ENCODE measurements at regions not wholly inside any gene's neighbourhood (a gene's known extent, or its start where the extent isn't known, plus 50 kb on each side); places are given as distances from the start of the nearest gene placed in this dataset.
"Not testable (repeated sequence)": the region's sequence is repeated elsewhere in the genome, so short reads cannot be mapped to it uniquely, and the experiment has no call there.

DNA sequence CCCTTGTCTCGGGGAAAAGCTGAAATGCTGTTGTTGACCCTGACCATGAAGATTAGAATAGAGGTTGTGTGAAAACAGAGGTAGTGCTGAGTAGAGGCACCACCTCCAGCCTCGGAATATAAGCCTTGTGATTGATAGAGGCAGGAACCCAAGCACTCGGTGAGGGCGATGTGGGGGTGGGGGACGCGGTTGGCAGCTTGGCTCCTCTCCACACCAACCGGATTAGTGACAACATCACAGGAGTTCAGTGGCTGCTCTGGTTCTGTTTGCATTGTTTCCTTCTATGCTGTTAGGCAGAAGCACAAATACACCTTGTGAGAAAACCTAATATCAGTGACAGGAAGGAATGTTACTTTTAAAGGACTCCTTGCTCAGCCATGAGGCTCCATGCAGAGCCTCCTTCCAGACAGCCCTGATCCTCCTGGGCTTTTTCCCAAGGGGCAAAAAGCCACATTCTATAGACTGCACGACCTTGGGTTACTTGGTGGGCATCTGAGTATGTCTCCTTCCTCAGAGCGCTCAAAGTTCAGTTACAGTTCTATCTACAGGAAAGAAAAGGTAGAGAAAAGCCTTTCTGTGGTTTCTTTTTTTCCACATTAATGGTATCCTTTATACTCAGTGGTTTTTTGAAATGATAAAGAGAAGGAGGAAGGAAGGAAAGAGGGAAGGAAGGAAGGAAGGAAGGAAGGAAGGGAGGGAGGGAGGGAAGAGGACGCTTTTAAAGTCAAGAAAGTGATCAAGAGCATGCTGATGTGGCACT is 150.4 kb upstream of the NOCT start:
- no peaks in the 10 kb centered on the region for H4K20me1 ChIP-seq (ENCODE audit: insufficient read depth)
- in situ Hi-C loops (cut with MboI): loop anchor here (25.0 kb wide), 1 partner anchor 1053 kb away; no protein-coding TSS in a partner anchor
- no peaks in the 10 kb centered on the region for H3F3A ChIP-seq (ENCODE audit: insufficient read depth)
- no peaks in the 10 kb centered on the region for H3K79me2 ChIP-seq (ENCODE audit: insufficient read depth)
- H3K27me3 ChIP-seq (replicated peaks; ENCODE audit: insufficient read depth): peaks cover 15% of the 10 kb centered on the region; the same call in 1 of the 2 replicates
- no peaks in the 10 kb centered on the region for H3K9me2 ChIP-seq (ENCODE audit: insufficient read depth)
- no peak overlapping the region for H2AFZ ChIP-seq
- no peak for DNase-seq
- H3K4me3 ChIP-seq: no peak overlapping the region
- 70 to 74% methylated on average over 9 to 10 of the region's 10 CpGs for WGBS, 2 experiments (ENCODE audit: low coverage in 1 of 2, low lambda C conversion rate in 2 of 2, missing lambda C conversion rate in 2 of 2)
- H3K9me3 ChIP-seq (ENCODE audit: low read depth): no peaks in the 10 kb centered on the region
- H3K4me1 ChIP-seq (ENCODE audit: insufficient read depth): peaks cover 13% of the 10 kb centered on the region
- H3K27ac ChIP-seq: no peak overlapping the region
- H3K9ac ChIP-seq: no peak overlapping the region
- TF ChIP-seq EZH2phosphoT487 (IDR thresholded peaks at IDR 0.05; ENCODE audit: insufficient read depth, low read depth) (no peak), EZH2 (IDR thresholded peaks at IDR 0.05; ENCODE audit: insufficient read depth, poor library complexity, severe bottlenecking) (no peak)
- no peak overlapping the region for H3K4me2 ChIP-seq (ENCODE audit: unreplicated experiment)
- H3K36me3 ChIP-seq (ENCODE audit: low read depth): no peaks in the 10 kb centered on the region

GRCh38 chr4:138863160-138863559 is 152.4 kb upstream of the NOCT start:
- peaks cover 13% of the 10 kb centered on the region; the same call in 1 of the 2 replicates for H3K27me3 ChIP-seq (replicated peaks; ENCODE audit: insufficient read depth)
- no peaks in the 10 kb centered on the region for H4K20me1 ChIP-seq (ENCODE audit: insufficient read depth)
- no peaks in the 10 kb centered on the region for H3K79me2 ChIP-seq (ENCODE audit: insufficient read depth)
- 80 to 83% methylated on average over 4 of the region's 4 CpGs for WGBS, 2 experiments (ENCODE audit: low coverage in 1 of 2, low lambda C conversion rate in 2 of 2, missing lambda C conversion rate in 2 of 2)
- in situ Hi-C loops (cut with MboI): loop anchor here (25.0 kb wide), 1 partner anchor 1051 kb away; no protein-coding TSS in a partner anchor
- no peaks in the 10 kb centered on the region for H3K36me3 ChIP-seq (ENCODE audit: low read depth)
- H3F3A ChIP-seq (ENCODE audit: insufficient read depth): no peaks in the 10 kb centered on the region
- no peaks in the 10 kb centered on the region for H3K9me2 ChIP-seq (ENCODE audit: insufficient read depth)
- no peaks in the 10 kb centered on the region for H3K9me3 ChIP-seq (ENCODE audit: low read depth)
- DNase-seq: no peak
- H3K27ac ChIP-seq: no peak overlapping the region
- no peak overlapping the region for H2AFZ ChIP-seq
- H3K4me1 ChIP-seq (ENCODE audit: insufficient read depth): peaks cover 8% of the 10 kb centered on the region
- no peak overlapping the region for H3K4me2 ChIP-seq (ENCODE audit: unreplicated experiment)
- H3K9ac ChIP-seq: no peak overlapping the region
- TF ChIP-seq EZH2 (IDR thresholded peaks at IDR 0.05; ENCODE audit: insufficient read depth, poor library complexity, severe bottlenecking): no peak
- no peak for TF ChIP-seq EZH2phosphoT487 (IDR thresholded peaks at IDR 0.05; ENCODE audit: insufficient read depth, low read depth)
- H3K4me3 ChIP-seq: no peak overlapping the region

GRCh38 chr4:138861135-138861534 is 154.4 kb upstream of the NOCT start:
- TF ChIP-seq EZH2phosphoT487 (IDR thresholded peaks at IDR 0.05; ENCODE audit: insufficient read depth, low read depth) (no peak), EZH2 (IDR thresholded peaks at IDR 0.05; ENCODE audit: insufficient read depth, poor library complexity, severe bottlenecking) (no peak)
- no peak overlapping the region for H3K4me3 ChIP-seq
- H2AFZ ChIP-seq: no peak overlapping the region
- H3K27me3 ChIP-seq (replicated peaks; ENCODE audit: insufficient read depth): peaks cover 3% of the 10 kb centered on the region; the same call in 1 of the 2 replicates
- H3F3A ChIP-seq (ENCODE audit: insufficient read depth): no peaks in the 10 kb centered on the region
- H3K9ac ChIP-seq: no peak overlapping the region
- no peaks in the 10 kb centered on the region for H4K20me1 ChIP-seq (ENCODE audit: insufficient read depth)
- H3K79me2 ChIP-seq (ENCODE audit: insufficient read depth): no peaks in the 10 kb centered on the region
- WGBS, 2 experiments (ENCODE audit: low coverage in 1 of 2, low lambda C conversion rate in 2 of 2, missing lambda C conversion rate in 2 of 2): 32 to 35% methylated on average over 5 of the region's 5 CpGs
- no peaks in the 10 kb centered on the region for H3K9me2 ChIP-seq (ENCODE audit: insufficient read depth)
- H3K27ac ChIP-seq: 0 out of 2 replicates have a peak overlapping the region, but pooled peaks have one; percentile 7
- no peaks in the 10 kb centered on the region for H3K36me3 ChIP-seq (ENCODE audit: low read depth)
- no peaks in the 10 kb centered on the region for H3K9me3 ChIP-seq (ENCODE audit: low read depth)
- no peak overlapping the region for H3K4me2 ChIP-seq (ENCODE audit: unreplicated experiment)
- peak; percentile 61 for DNase-seq
- H3K4me1 ChIP-seq (ENCODE audit: insufficient read depth): peaks cover 8% of the 10 kb centered on the region
- in situ Hi-C loops (cut with MboI): loop anchor here (25.0 kb wide), 1 partner anchor 1049 kb away; no protein-coding TSS in a partner anchor

- 75 to 86% methylated on average over 1 of the region's 1 CpG for WGBS, 2 experiments (ENCODE audit: low coverage in 1 of 2, low lambda C conversion rate in 2 of 2, missing lambda C conversion rate in 2 of 2)
- not testable (repeated sequence) for H3K27me3 ChIP-seq (replicated peaks; ENCODE audit: insufficient read depth); DNase-seq; H2AFZ ChIP-seq; H3K9ac ChIP-seq; H4K20me1 ChIP-seq (ENCODE audit: insufficient read depth); H3K27ac ChIP-seq; H3K4me2 ChIP-seq (ENCODE audit: unreplicated experiment); H3K36me3 ChIP-seq (ENCODE audit: low read depth); H3F3A ChIP-seq (ENCODE audit: insufficient read depth); H3K4me3 ChIP-seq; H3K9me3 ChIP-seq (ENCODE audit: low read depth); H3K79me2 ChIP-seq (ENCODE audit: insufficient read depth); H3K9me2 ChIP-seq (ENCODE audit: insufficient read depth); H3K4me1 ChIP-seq (ENCODE audit: insufficient read depth)
- in situ Hi-C loops (cut with MboI): loop anchor here (25.0 kb wide), 1 partner anchor 1048 kb away; no protein-coding TSS in a partner anchor
Observed at GRCh38 chr4:138860357-138860756, 155.2 kb upstream of the NOCT start.

Measured in GM23248 (cell line).